Activated CD4-positive, alpha-beta T cell treated with anti-CD3 and anti-CD28 coated beads, Interleukin-10, Interleukin-2, amounts not matched to agents 100 ng/mL and 50 ng/mL, durations not matched to agents 16 hours and 8 hours (primary cell): ENCODE measurements at regions not wholly inside any gene's neighbourhood (a gene's known extent, or its start where the extent isn't known, plus 50 kb on each side); places are given as distances from the start of the nearest gene placed in this dataset.
A peak's percentile ranks its signal among the peaks of the same experiment; 100 is the strongest.
"Not testable (repeated sequence)": the region's sequence is repeated elsewhere in the genome, so short reads cannot be mapped to it uniquely, and the experiment has no call there.

ENCODE experiments used
- DNase-seq: peaks from one replicate; pipeline ENCODE4 v3.0.0-alpha.2; 2020

GRCh38 chr7:65749518-65749917 is 123.4 kb upstream of the VKORC1L1 start:
- DNase-seq, result no peak

- peak; percentile 95 for DNase-seq
Observed at GRCh38 chr7:65750511-65751344, 122.1 kb upstream of the VKORC1L1 start.

DNA sequence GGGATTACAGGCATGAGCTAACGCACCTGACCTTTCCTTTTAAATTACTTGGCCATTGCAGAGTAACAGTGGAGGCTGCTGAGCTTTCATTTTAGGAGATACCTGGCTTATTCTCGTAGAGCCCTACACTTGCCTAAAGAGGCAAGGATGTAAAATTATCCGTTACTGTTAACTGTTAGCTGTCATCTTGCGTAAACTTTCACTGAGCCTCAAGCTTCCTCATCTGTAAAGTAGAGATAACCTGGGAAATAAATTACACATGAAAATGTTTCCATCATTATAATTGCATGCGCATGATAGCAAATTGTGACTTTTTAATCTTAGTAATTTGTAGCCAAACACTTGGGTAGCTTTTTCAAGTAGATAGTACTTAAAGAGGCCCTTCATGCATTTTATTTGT is 118.8 kb upstream of the VKORC1L1 start:
- not testable (repeated sequence) for DNase-seq

DNA sequence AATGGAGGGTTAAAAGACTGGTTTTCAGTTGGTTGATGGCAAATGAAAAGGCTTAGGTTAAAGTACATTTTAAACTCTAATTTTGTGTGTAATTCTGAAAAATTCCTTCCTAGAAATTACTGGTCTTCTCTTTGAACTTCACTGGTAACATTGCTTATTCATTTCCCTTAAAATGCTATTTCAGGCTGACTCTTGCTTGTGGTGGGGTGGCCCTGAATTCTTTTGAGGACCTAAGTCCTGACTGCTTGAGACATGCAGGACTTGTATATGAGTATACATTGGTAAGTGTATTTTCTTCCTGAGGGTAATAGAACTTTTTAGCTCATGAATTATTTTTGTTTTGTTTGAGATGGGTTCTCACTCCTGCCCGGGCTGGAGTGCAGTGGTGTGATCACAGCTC is 113.9 kb upstream of the VKORC1L1 start:
- DNase-seq, result not testable (repeated sequence)

GRCh38 chr7:65762712-65763111 is 110.2 kb upstream of the VKORC1L1 start:
- DNase-seq, result not testable (repeated sequence)

DNA sequence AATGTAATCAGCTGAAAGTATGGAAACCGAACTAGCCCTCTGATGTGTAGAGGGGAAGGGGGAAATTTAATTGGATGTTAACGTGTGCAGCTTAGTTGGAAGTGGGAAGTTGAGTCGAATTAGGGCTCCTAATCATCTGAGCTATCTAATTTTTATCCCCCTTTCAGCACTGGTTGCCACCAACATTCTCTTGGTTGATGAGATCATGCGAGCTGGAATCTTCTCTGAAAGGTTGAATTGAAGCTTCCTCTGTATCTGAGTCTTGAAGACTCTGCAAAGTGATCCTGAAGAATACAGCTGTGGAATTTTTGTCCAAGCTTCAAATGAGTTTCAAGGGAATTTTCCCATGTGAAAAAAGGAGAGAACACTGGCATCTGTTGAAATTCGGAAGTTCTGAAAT is 109.8 kb upstream of the VKORC1L1 start:
- not testable (repeated sequence) for DNase-seq

GRCh38 chr7:65770473-65771225 is 102.2 kb upstream of the VKORC1L1 start:
- peak; percentile 97 for DNase-seq

DNA sequence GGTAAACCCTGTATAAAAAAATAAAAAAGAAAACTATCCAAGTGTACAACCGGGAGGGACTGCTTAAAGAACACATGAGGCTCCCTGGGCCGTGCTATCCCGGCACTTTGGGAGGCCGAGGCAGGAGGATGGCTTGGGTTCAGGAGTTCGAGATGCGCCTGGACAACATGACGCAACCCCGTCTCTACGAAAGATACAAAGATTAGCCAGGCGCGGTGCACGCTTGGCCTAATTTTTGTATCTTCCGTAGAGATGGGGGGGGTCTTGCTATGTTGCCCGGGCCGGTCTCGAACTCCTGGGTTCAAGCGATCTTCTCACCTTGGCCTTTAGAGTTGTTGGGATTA is 101.7 kb upstream of the VKORC1L1 start:
- DNase-seq, result not testable (repeated sequence)

DNA sequence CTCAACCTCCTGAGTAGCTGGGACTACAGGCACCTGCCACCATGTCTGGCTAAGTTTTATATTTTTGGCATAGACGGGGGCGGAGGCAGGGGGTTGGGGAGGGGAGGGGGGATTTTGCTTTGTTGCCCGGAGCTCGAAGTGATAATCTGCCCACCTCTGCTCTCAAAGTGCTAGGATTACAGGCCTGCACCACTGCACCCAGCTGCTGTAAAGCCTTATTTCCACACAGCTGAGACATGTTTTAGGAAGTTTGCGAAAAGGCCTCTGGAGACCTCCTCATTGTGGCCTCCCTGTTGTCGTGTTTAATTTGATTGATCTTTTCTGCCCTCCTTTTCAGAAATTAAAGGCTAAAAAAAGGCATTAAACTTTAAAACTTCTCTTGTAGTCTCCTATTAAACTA is 96.2 kb upstream of the VKORC1L1 start:
- DNase-seq, result not testable (repeated sequence)

- not testable (repeated sequence) for DNase-seq
Observed at GRCh38 chr7:65789943-65790342, 82.9 kb upstream of the VKORC1L1 start.

DNA sequence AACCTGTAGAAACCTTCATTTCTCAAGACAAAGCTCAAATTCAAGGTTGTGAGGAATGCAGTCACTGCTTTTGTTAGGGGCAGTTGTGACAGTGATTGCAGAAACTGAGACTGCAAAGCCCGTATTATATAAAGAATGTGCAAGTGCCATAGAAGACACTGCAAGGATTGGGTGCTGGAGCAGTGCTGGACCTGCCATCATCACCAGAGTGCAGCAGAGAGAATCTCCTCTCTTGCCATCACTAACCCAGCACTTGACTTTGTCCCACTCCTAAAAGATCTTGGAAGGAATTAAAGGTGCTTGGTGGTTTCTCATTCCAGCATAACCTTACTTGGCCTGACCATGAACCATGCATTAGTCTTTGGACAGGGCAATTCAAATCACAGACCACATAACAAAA is 81.1 kb upstream of the VKORC1L1 start:
- DNase-seq, result not testable (repeated sequence)

DNA sequence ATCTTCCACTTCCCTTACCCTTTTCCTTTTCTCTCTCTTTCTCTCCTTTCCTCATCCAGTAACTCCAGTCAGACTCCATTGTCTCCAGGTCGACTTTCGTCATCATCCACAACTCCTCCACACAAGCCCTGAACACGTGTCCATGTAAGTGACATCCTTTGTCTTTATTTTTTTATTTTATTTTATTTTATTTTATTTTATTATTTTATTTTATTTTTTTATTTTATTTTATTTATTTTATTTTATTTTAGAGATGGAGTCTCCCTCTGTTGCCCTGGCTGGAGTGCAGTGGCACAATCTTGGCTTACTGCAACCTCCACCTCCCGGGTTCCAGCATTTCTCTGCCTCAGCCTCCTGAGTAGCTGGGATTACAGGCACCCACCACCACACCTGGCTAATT is 80.1 kb upstream of the VKORC1L1 start:
- DNase-seq, result not testable (repeated sequence)

DNA sequence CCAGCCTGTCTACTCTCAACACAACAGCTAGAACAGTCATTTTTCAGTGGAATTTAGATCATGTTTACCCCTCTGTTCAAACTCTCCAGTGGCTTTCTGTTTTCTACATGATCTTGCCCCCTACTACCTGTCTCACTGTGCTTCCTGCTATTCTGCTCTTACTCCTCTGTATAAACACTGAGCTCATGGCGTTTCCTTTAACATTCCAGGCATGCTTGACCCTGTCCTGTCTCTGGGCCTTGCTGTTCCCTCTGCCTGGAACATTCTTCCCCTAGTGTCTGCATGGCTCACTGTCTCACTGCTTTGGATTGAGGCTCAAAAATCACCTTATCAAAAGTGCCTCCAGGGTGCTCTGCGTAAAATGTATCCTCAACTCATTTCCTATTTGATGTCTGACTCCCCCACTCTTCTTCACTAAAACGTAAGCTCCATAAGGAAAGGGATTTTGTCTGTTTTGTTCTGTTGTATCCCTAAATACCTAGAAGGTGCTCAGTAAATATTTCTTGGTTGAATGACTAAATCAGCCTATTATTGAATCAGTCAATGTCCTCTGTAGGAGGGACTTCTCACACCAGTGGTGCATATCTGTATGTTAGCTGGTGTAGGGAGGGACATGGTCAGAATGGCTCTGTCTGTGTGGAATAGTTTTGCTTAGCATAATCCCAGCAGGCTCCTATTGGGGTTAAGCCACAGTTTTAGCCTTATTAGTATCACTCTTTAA is 78.0 kb upstream of the VKORC1L1 start:
- not testable (repeated sequence) for DNase-seq

- peak; percentile 43 for DNase-seq
Observed at GRCh38 chr7:65795392-65795716, 77.5 kb upstream of the VKORC1L1 start.

GRCh38 chr7:65796205-65796604 is 76.7 kb upstream of the VKORC1L1 start:
- DNase-seq, result peak; percentile 17

DNA sequence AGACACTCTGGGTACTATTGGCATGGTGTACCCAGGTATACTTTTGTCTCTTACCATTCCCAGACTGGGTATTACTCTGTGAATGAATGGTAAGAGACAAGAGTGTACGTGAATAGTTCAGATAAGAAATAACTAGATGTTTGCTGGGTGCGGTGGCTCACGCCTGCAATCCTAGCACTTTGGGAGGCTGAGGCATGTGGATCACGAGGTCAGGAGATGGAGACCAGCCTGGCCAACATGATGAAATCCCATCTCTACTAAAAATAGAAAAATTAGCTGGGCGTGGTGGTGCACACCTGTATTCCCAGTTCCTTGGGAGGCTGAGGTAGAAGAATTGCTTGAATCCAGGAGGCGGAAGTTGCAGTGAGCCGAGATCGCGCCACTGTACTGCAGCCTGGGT is 75.8 kb upstream of the VKORC1L1 start:
- DNase-seq, result not testable (repeated sequence)

GRCh38 chr7:65797566-65797965 is 75.3 kb upstream of the VKORC1L1 start:
- DNase-seq, result not testable (repeated sequence)

- peak; percentile 82 for DNase-seq
Observed at GRCh38 chr7:65798111-65799075, 74.5 kb upstream of the VKORC1L1 start.

DNA sequence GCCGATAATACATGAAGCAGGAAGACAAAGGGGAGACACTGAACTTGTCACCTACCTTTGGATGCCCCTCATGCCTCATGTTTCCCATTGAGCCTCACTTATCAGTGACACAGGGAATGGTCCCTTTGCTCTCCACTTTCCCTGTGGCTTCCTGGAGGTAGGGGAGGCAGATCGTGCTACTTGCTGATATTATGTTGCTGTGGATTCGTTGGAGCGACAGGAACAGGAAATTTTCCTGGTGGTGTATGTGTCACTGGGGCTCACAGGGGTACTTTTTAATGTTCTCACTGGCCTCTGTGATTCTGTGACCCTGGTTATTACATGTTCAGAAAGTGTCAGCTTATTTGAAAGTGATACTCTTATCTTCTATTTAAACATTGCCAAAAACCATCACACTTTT is 72.7 kb upstream of the VKORC1L1 start:
- DNase-seq, result not testable (repeated sequence)

DNA sequence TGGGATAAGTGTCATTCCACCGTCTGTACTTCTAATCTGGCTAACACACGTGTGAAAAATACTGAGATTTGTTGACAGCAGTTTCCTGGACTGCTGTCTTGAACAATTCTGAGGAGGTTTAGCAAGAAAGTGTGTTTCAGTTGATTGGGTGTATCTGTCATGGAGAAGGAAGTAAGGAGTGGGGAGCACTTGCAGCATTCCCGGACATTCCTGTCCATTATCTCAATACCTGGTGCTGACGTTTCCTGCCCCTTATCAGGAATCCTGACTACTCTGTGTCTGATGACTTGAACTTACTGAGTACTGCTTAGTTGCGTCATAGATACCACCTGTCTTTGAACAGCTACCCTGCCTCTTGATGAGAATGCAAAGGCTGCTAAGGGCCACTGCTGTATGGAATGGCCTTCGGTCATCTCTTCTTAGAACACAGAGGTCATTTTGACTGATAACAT is 72.0 kb upstream of the VKORC1L1 start:
- DNase-seq, result no peak

DNA sequence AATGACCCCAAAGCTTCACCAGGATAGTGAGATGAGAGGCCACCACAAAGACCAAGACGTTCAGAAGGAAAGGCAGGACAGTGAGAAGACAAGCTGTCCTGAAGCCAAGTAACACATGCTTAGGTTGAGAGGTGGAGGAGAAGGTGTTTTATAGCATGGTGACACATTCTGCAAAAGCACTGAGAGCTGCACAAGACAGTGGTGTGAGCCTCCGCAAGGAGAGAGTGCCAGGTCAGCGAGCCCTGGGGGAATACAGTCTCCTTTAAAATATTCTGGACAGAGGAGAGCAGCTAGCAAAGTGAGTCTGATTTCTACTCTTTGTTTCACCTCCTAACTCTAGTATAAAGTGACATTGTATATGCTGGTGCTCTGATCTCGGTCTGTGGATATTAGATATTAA is 68.0 kb upstream of the VKORC1L1 start:
- DNase-seq, result no peak

DNA sequence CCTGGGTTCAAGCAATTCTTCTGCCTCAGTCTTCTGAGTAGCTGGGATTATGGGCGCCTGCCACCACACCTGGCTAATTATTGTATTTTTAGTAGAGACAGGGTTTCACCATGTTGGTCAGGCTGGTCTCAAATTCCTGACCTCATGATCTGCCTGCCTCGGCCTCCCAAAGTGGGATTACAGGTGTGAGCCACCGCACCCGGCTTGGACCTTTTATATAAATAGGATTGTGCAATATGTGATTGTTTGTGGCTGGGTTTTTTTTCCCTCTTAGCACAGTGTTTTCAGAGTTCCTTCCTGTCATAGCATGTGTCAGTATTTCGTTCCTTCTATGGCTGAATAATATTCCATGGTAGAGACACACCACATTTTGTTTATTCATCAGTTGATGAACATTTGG is 65.8 kb upstream of the VKORC1L1 start:
- DNase-seq, result not testable (repeated sequence)
